GM12878 (cell line): ENCODE measurements at regions not wholly inside any gene's neighbourhood (a gene's known extent, or its start where the extent isn't known, plus 50 kb on each side); places are given as distances from the start of the nearest gene placed in this dataset.

ENCODE experiments used
- ATAC-seq: fragments of 200-7000 bp; cut with Tn5 transposase; 3 replicates; pipeline ENCODE4 v1.9.1; 2020; ENCODE audit warnings: mild to moderate bottlenecking, moderate library complexity
- BruUV-seq: library from RNA; stranded (reverse); fragments of 400-500 nt; replicated peaks from 2 replicates; lab custom pipeline; 2021; lab: Mats Ljungman, UMichigan
- CTCF ChIA-PET: fragments of 300-600 bp; sonication (Branson Sonifier 250); formaldehyde crosslinking; extraction: SDS; loops from one replicate; lab custom pipeline; 2021; ENCODE audit warnings: inconsistent platforms; lab: Yijun Ruan, JAX
- POLR2A ChIA-PET: fragments of 350-600 bp; formaldehyde crosslinking; extraction: SDS; loops from one replicate; lab custom pipeline; 2021; ENCODE audit warnings: inconsistent platforms; lab: Charles Lee
- RAD21 ChIA-PET: fragments of 300-600 bp; sonication (Branson Sonifier 250); formaldehyde crosslinking; loops from one replicate; lab custom pipeline; 2023; ENCODE audit warnings: antibody characterized with exemption; ENCODE audit not compliant: unreplicated experiment; lab: Charles Lee
- SMC1A ChIA-PET: fragments of 300-600 bp; sonication (Branson Sonifier 250); formaldehyde crosslinking; loops from one replicate; lab custom pipeline; 2023; ENCODE audit not compliant: unreplicated experiment, uncharacterized antibody; lab: Charles Lee
- DNase-seq: peaks from one replicate; pipeline ENCODE4 v3.0.0-alpha.2; 2011; ENCODE audit warnings: low read depth, low spot score
- FAIRE-seq: peaks from 3 replicates; lab custom pipeline; 2011; peaks lifted over from hg19 to GRCh38; lab: Jason Lieb, UNC
- H2AFZ ChIP-seq: 2 replicates; pipeline ENCODE4 v1.6.0; 2011; ENCODE audit warnings: low read depth, low read length, control low read depth; ENCODE audit not compliant: control insufficient read depth
- H3K27ac ChIP-seq: 2 replicates; pipeline ENCODE4 v1.5.1; 2011; ENCODE audit warnings: control low read depth; ENCODE audit not compliant: control insufficient read depth, insufficient read depth
- H3K27me3 ChIP-seq, 2 experiments: replicated peaks in 1 of 2; 2 replicates each; pipeline versions ENCODE4 v1.6.0 to v1.6.1; 2011; ENCODE audit warnings: low read length in 1 of 2; ENCODE audit not compliant: control insufficient read depth in 2 of 2, insufficient read depth in 2 of 2
- H3K36me3 ChIP-seq, 2 experiments: 2 replicates each; pipeline ENCODE4 v1.5.1; 2011; ENCODE audit warnings: low read length in 1 of 2; ENCODE audit not compliant: control insufficient read depth in 2 of 2, insufficient read depth in 2 of 2
- H3K4me1 ChIP-seq: 2 replicates; pipeline ENCODE4 v1.6.1; 2011; ENCODE audit warnings: mild to moderate bottlenecking, low read length, moderate library complexity, mixed read lengths; ENCODE audit not compliant: control insufficient read depth, insufficient read depth
- H3K4me2 ChIP-seq: 2 replicates; pipeline ENCODE4 v1.6.0; 2011; ENCODE audit warnings: control low read depth; ENCODE audit not compliant: control insufficient read depth, insufficient read depth
- H3K4me3 ChIP-seq: fragments of 200-600 bp; sonication (generic); 2 replicates; pipeline ENCODE4 v1.5.1; 2016
- H3K79me2 ChIP-seq: 2 replicates; pipeline ENCODE4 v1.6.0; 2011; ENCODE audit warnings: low read length; ENCODE audit not compliant: control insufficient read depth, insufficient read depth
- H3K9ac ChIP-seq: 2 replicates; pipeline ENCODE4 v1.8.0; 2011; ENCODE audit warnings: low read length, control low read depth, mixed read lengths; ENCODE audit not compliant: control insufficient read depth, insufficient read depth
- H3K9me3 ChIP-seq: replicated peaks from 3 replicates; pipeline ENCODE4 v1.5.1; 2011; ENCODE audit warnings: mild to moderate bottlenecking, low read length; ENCODE audit not compliant: control insufficient read depth, insufficient read depth
- H4K20me1 ChIP-seq: 2 replicates; pipeline ENCODE4 v1.6.0; 2011; ENCODE audit not compliant: control insufficient read depth, insufficient read depth
- ASH2L ChIP-seq: fragments of 300-600, 200-600 bp; sonication (generic); IDR thresholded peaks from 2 replicates; pipeline ENCODE4 v1.6.1; 2017; ENCODE audit warnings: low read depth, mild to moderate bottlenecking, borderline replicate concordance
- CHD4 ChIP-seq: fragments of 200-600 bp; sonication (generic); IDR thresholded peaks from 2 replicates; pipeline ENCODE4 v1.6.1; 2016; ENCODE audit warnings: mild to moderate bottlenecking
- MEF2A ChIP-seq: IDR thresholded peaks from 2 replicates; pipeline ENCODE4 v1.6.1; 2011; ENCODE audit warnings: low read depth, mild to moderate bottlenecking, low read length, moderate library complexity; ENCODE audit not compliant: insufficient read depth
- NBN ChIP-seq: fragments of 450-650 bp; IDR thresholded peaks from 2 replicates; pipeline ENCODE4 v1.6.1; 2016
- NFYA ChIP-seq: IDR thresholded peaks from 2 replicates; pipeline ENCODE4 v1.6.1; 2011; ENCODE audit warnings: low read depth, mild to moderate bottlenecking, low read length, improper control_type of control experiment, borderline replicate concordance
- NRF1 ChIP-seq: conservative IDR thresholded peaks from 2 replicates; pipeline ENCODE4 v1.6.1; 2011; ENCODE audit warnings: mild to moderate bottlenecking, low read depth, low read length, improper control_type of control experiment
- TARDBP ChIP-seq: IDR thresholded peaks from 2 replicates; pipeline ENCODE4 v1.6.1; 2016; ENCODE audit warnings: borderline replicate concordance
- WGBS: methylation state at CpG from one replicate; pipeline ENCODE4 v1.1.6; 2016; ENCODE audit warnings: low lambda C conversion rate; ENCODE audit not compliant: insufficient replicate concordance, insufficient coverage; ENCODE audit errors: missing lambda C conversion rate; 5-methylcytosine and 5-hydroxymethylcytosine counted together
- in situ Hi-C: fragments of 300-500 bp; cut with MboI; formaldehyde crosslinking; loops from 9 replicates; pipeline ENCODE4 v1.14.3; 2018; ENCODE audit warnings: mixed read lengths
- intact Hi-C: fragments of 100-400 bp; cut with micrococcal nuclease; formaldehyde crosslinking; loops from one replicate; pipeline ENCODE4 v1.14.2; 2022; ENCODE audit not compliant: unreplicated experiment
- TF ChIP-seq, protein P1 (sequence below): fragments of 450-650 bp; formaldehyde crosslinking; IDR thresholded peaks from 2 replicates; pipeline ENCODE4 v1.5.0; 2022; ENCODE audit warnings: mild to moderate bottlenecking, missing genetic modification characterization

GRCh38 chr18:55079067-55079466 lies 119.8 kb upstream of the CCDC68 start:
- Histone ChIP-seq H2AFZ (no peak overlapping the region), H3K27ac (no peak overlapping the region), H3K9ac (no peak overlapping the region), H3K4me1 (no peaks in the 10 kb centered on the region)
- BruUV-seq = no TSS peak
- CTCF ChIA-PET = interaction anchor here (1.4 kb wide), 1 partner anchor 8 kb away, joined by 5 read pairs; no protein-coding TSS in a partner anchor
- DNase-seq (no peak), ATAC-seq (no peak)
- intact Hi-C loops = no loop called here
- TF ChIP-seq NRF1 = no peak
- TF ChIP-seq TARDBP = no peak
- no peak for TF ChIP-seq ASH2L
- TF ChIP-seq, all 136 proteins: peak for 0
- in situ Hi-C loops = no loop called here
- no peak overlapping the region for H3K4me2 ChIP-seq
- H3K27me3 ChIP-seq = no peaks in the 10 kb centered on the region
- POLR2A ChIA-PET = no interaction called here
- FAIRE-seq = no peak
- 16% methylated on average over 6 of the region's 6 CpGs for WGBS
- RAD21 ChIA-PET = interaction anchor here (1.0 kb wide), 1 partner anchor 10 kb away, joined by 3 read pairs; no protein-coding TSS in a partner anchor
- no peaks in the 10 kb centered on the region for H3K79me2 ChIP-seq
- SMC1A ChIA-PET = interaction anchor here (7.1 kb wide), 1 partner anchor 10 kb away, joined by 49 read pairs; no protein-coding TSS in a partner anchor
- no peaks in the 10 kb centered on the region for H3K9me3 ChIP-seq
- no peaks in the 10 kb centered on the region for H4K20me1 ChIP-seq
- no peak overlapping the region for H3K4me3 ChIP-seq
- H3K36me3 ChIP-seq = no peaks in the 10 kb centered on the region

GRCh38 chr18:55078303-55078932 lies 119.2 kb upstream of the CCDC68 start:
- H4K20me1 ChIP-seq = no peaks in the 10 kb centered on the region
- no peaks in the 10 kb centered on the region for H3K27me3 ChIP-seq
- ChIA-PET CTCF (no interaction called here), RAD21 (no interaction called here), POLR2A (no interaction called here), SMC1A (no interaction called here)
- H3K36me3 ChIP-seq = no peaks in the 10 kb centered on the region
- no peak for DNase-seq
- H3K9me3 ChIP-seq = no peaks in the 10 kb centered on the region
- H3K4me2 ChIP-seq = no peak overlapping the region
- no peak for ATAC-seq
- FAIRE-seq = no peak
- no peaks in the 10 kb centered on the region for H3K4me1 ChIP-seq
- no TSS peak for BruUV-seq
- no peak overlapping the region for H2AFZ ChIP-seq
- H3K9ac ChIP-seq = no peak overlapping the region
- in situ Hi-C loops = no loop called here
- no peaks in the 10 kb centered on the region for H3K79me2 ChIP-seq
- intact Hi-C loops = no loop called here
- TF ChIP-seq NBN = no peak
- TF ChIP-seq, protein P1, sequence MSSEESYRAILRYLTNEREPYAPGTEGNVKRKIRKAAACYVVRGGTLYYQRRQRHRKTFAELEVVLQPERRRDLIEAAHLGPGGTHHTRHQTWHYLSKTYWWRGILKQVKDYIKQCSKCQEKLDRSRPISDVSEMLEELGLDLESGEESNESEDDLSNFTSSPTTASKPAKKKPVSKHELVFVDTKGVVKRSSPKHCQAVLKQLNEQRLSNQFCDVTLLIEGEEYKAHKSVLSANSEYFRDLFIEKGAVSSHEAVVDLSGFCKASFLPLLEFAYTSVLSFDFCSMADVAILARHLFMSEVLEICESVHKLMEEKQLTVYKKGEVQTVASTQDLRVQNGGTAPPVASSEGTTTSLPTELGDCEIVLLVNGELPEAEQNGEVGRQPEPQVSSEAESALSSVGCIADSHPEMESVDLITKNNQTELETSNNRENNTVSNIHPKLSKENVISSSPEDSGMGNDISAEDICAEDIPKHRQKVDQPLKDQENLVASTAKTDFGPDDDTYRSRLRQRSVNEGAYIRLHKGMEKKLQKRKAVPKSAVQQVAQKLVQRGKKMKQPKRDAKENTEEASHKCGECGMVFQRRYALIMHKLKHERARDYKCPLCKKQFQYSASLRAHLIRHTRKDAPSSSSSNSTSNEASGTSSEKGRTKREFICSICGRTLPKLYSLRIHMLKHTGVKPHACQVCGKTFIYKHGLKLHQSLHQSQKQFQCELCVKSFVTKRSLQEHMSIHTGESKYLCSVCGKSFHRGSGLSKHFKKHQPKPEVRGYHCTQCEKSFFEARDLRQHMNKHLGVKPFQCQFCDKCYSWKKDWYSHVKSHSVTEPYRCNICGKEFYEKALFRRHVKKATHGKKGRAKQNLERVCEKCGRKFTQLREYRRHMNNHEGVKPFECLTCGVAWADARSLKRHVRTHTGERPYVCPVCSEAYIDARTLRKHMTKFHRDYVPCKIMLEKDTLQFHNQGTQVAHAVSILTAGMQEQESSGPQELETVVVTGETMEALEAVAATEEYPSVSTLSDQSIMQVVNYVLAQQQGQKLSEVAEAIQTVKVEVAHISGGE (CRISPR knock-in tag) = no peak
- no peak for TF ChIP-seq CHD4
- no peak for TF ChIP-seq NFYA
- TF ChIP-seq MEF2A = no peak
- TF ChIP-seq, all 136 proteins: peak for 0
- no peak overlapping the region for H3K4me3 ChIP-seq
- no peak overlapping the region for H3K27ac ChIP-seq
- WGBS = 41% methylated on average over 8 of the region's 8 CpGs
